ENCODE measurements at regions not wholly inside any gene's neighbourhood (a gene's known extent, or its start where the extent isn't known, plus 50 kb on each side); places are given as distances from the start of the nearest gene placed in this dataset.

DNA sequence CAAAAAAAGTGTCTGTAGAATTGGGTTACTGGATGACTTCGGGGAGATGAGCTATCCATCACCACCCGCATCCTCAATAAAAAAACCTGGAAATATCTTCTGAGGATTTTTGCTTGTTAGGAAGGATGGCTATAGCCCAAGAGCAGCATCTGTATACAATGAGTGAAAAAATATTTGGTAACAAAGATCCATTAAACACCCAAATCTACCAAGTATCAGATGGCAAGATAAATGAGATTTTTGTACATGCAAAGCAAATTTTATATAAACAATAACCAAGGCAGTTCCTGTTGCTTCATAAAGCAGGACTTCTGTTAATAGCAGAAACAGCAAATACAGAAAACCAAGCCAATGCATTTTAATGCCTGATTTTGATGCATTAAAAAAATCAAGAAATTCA is 166.6 kb downstream of the SLC28A3 start:
- no peak for TF ChIP-seq POLR2A (IDR thresholded peaks at IDR 0.05)
- TF ChIP-seq, protein P1, sequence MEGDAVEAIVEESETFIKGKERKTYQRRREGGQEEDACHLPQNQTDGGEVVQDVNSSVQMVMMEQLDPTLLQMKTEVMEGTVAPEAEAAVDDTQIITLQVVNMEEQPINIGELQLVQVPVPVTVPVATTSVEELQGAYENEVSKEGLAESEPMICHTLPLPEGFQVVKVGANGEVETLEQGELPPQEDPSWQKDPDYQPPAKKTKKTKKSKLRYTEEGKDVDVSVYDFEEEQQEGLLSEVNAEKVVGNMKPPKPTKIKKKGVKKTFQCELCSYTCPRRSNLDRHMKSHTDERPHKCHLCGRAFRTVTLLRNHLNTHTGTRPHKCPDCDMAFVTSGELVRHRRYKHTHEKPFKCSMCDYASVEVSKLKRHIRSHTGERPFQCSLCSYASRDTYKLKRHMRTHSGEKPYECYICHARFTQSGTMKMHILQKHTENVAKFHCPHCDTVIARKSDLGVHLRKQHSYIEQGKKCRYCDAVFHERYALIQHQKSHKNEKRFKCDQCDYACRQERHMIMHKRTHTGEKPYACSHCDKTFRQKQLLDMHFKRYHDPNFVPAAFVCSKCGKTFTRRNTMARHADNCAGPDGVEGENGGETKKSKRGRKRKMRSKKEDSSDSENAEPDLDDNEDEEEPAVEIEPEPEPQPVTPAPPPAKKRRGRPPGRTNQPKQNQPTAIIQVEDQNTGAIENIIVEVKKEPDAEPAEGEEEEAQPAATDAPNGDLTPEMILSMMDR (IDR thresholded peaks at IDR 0.05) = no peak

All from uterus (tissue), 2 donors.